ENCODE measurements at regions not wholly inside any gene's neighbourhood (a gene's known extent, or its start where the extent isn't known, plus 50 kb on each side); places are given as distances from the start of the nearest gene placed in this dataset.

DNA sequence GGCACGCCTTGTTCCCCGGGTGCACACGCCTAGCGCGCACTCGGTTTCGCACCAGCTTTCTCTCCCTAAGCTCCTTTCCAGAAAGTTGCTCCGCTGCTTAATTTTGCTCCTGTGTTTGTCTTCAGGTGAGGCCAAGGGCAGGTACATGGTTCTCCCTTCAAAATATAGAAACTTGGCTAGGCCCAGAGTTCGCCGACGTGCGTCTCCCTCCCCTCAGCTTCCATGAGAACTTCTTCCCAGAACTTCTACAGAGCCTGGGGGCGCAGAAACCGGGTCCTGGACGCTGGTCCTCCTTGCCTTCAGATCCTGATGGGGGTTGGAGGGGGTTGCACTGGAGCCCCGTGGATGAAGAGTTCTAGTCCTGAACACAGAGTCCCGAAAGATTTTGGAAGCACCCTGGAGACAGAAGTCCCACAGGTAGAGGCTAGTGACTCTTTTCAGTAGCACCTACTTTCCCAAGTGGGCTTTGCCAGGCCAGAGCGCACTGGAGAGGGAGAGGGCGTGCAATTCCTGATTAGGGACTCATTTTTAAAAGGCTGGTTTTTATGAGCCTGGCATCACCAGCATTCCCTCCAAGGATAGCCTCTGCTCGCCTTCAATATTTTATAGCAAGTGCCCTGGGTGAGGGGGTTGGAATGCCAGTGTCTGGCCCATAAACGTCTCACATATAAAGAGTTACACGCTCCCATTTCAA, 128.4 kb downstream of the TMEM174 start:
- Histone ChIP-seq H3K27ac (no peak overlapping the region), H3K27me3 (peaks cover 88 to 98% (median 91%) of the 10 kb centered on the region in 3 donors), H3K9me3 (no peaks in the 10 kb centered on the region), H3K4me3 (no peak overlapping the region), H3K4me1 (peaks cover 7 to 16% of the 10 kb centered on the region in 2 donors), H3K36me3 (no peaks in the 10 kb centered on the region)
- no peak for ATAC-seq
- no peak for DNase-seq
- intact Hi-C loops (cut with DNase I; ENCODE audit: low total_unique reads) (loop anchor here (10.0 kb wide), 1 partner anchor 87 kb away; no protein-coding TSS in a partner anchor), in situ Hi-C loops (cut with MboI; ENCODE audit: low sequenced_read_pairs in 4 of 4) (no loop called here)
- no peak for TF ChIP-seq POLR2A (IDR thresholded peaks at IDR 0.05)
- TF ChIP-seq, protein P1, sequence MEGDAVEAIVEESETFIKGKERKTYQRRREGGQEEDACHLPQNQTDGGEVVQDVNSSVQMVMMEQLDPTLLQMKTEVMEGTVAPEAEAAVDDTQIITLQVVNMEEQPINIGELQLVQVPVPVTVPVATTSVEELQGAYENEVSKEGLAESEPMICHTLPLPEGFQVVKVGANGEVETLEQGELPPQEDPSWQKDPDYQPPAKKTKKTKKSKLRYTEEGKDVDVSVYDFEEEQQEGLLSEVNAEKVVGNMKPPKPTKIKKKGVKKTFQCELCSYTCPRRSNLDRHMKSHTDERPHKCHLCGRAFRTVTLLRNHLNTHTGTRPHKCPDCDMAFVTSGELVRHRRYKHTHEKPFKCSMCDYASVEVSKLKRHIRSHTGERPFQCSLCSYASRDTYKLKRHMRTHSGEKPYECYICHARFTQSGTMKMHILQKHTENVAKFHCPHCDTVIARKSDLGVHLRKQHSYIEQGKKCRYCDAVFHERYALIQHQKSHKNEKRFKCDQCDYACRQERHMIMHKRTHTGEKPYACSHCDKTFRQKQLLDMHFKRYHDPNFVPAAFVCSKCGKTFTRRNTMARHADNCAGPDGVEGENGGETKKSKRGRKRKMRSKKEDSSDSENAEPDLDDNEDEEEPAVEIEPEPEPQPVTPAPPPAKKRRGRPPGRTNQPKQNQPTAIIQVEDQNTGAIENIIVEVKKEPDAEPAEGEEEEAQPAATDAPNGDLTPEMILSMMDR (IDR thresholded peaks at IDR 0.05 in 4 of 5, conservative IDR thresholded peaks at IDR 0.05 in 1 of 5), result no peak

DNA sequence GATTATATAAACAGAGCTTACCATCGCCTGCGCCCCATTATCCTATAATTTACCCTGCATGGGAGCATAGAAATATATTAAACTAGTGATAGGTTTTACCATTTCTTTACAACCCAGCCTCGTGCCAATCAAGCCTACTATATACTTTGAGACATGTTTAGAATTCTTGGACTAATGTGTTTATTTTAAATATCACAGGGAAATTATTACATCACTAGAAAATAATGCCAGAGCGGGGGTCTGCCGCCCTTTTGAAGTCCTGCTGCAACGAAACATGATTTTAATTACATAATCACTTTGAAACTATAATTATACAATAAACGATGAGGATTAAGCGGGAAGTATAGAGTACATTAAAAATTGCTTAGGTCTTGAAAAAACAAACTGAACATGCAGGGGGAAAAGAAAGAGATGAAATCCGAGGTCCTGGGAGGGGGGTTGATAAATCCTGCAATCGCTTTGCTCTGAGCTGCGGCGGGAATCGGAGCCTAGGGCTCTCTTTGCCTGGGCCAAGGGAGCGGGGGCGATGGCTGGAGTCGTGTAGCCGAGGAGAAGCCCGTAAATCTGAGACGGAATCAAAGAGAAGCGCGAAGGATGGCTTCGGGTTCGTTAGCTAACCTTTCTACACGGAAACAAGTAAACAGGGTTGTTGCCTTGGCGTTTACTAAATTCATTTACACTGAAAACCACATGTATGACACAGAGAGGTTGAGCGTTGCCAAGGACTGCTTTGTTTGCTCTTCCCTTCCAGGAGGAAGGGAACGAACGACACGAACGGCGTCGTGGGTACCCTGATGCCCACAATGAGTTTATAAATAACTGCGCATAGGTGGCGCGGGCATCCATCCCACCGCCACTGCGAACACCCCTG, 127.6 kb downstream of the TMEM174 start:
- TF ChIP-seq, protein P1 (IDR thresholded peaks at IDR 0.05 in 4 of 5, conservative IDR thresholded peaks at IDR 0.05 in 1 of 5), result no peak
- no peak for TF ChIP-seq POLR2A (IDR thresholded peaks at IDR 0.05)
- Histone ChIP-seq H3K27ac (no peak overlapping the region), H3K36me3 (no peaks in the 10 kb centered on the region), H3K27me3 (peaks cover 91 to 94% (median 91%) of the 10 kb centered on the region in 3 donors), H3K4me1 (peaks cover 7 to 16% of the 10 kb centered on the region in 2 donors), H3K4me3 (no peak overlapping the region), H3K9me3 (no peaks in the 10 kb centered on the region)
- in situ Hi-C loops (cut with MboI; ENCODE audit: low sequenced_read_pairs in 4 of 4), result no loop called here
- ATAC-seq, result no peak
- intact Hi-C loops (cut with DNase I; ENCODE audit: low total_unique reads), result loop anchor here (10.0 kb wide), 1 partner anchor 86 kb away; no protein-coding TSS in a partner anchor
- DNase-seq, result no peak

DNA sequence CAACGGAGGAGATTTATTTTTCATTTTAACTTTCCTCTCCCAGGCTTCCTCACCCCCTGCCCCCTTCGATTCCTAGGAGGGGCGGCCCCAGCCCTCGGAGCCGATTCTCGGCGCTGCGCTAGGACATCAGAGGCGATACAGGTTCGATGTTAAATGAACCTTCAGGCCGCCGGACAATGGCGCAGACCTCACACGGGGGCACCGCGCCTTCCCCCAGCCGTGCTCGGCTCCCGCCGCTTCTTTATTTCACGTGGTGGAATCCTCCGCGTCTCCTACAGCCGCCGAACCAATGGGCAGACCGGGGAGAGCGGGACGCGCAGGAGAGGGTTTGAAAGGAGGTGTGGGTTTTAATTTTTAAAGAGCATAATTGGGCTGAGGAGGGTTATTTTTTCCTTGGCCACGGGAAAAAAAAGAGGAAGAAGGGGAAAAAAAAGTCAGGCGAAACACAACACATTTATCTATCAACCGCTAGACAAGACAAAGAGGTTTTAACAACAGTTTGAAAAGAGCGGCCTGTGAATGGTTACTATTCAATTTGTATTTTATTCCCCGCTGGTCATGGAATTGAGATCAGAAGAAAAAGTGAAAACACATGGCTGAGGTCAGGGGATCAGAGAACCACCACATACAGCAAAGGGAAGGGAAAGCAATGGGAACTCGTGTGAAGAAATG, 126.8 kb downstream of the TMEM174 start:
- peak overlapping the region in 1 of 4 donors; percentile 8 for H3K4me3 ChIP-seq
- no peak overlapping the region for H3K27ac ChIP-seq
- TF ChIP-seq POLR2A (IDR thresholded peaks at IDR 0.05), result no peak
- TF ChIP-seq, protein P1 (IDR thresholded peaks at IDR 0.05 in 4 of 5, conservative IDR thresholded peaks at IDR 0.05 in 1 of 5), result no peak
- H3K36me3 ChIP-seq, result no peaks in the 10 kb centered on the region
- ATAC-seq (no peak), DNase-seq (no peak)
- in situ Hi-C loops (cut with MboI; ENCODE audit: low sequenced_read_pairs in 4 of 4), result no loop called here
- H3K4me1 ChIP-seq, result peaks cover 7 to 16% of the 10 kb centered on the region in 2 donors
- peaks cover 87 to 93% (median 88%) of the 10 kb centered on the region in 3 donors for H3K27me3 ChIP-seq
- H3K9me3 ChIP-seq, result no peaks in the 10 kb centered on the region
- intact Hi-C loops (cut with DNase I; ENCODE audit: low total_unique reads), result loop anchor here (10.0 kb wide), 1 partner anchor 85 kb away; no protein-coding TSS in a partner anchor

DNA sequence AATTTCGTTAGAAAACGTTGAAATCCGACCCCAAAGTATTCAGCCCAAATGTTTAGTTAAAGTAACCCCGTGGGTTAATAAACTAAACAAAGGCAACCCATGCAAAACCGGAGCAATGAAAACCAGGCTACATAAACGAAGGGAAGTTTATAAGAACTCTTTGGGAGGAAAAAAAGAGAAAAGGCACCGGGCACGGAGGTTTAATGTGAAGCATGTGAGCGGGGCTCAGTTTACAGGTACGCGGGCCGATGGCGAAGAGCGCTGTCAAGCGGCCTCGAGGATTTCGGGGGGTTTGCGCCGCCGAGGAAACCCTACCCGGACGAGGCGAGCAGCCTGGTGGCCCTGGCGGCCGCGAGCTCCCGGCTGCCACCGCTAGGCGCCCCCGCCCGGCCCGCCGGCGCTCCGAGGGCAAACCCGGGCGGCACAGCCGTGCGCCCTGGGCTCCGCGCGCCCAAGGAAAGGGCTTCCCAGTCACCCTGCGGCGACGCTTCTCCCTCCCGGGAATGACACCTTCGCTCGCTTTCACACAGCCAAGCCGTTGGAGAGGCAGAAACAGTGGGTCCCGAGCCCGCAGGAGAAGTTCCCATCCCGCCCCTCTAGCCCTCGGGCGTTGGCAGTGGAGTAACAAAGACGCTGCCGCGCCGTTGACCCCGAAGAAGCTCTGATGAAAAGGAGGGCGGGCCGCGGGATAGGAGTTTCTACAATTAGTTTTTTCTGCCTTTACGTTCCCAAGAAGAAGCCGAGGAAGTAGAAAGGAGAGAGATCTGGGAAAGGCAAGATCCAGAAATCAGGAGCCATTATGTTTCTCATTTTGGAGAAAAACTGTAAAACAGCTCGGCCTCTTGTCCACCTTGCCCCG, 126.0 kb downstream of the TMEM174 start:
- DNase-seq (no peak), ATAC-seq (no peak)
- H3K4me3 ChIP-seq, result peak overlapping the region in 3 of 4 donors; percentile 8 to 27 (median 19)
- in situ Hi-C loops (cut with MboI; ENCODE audit: low sequenced_read_pairs in 4 of 4), result no loop called here
- H3K27ac ChIP-seq, result no peak overlapping the region
- peaks cover 7 to 16% of the 10 kb centered on the region in 2 donors for H3K4me1 ChIP-seq
- H3K36me3 ChIP-seq, result no peaks in the 10 kb centered on the region
- H3K9me3 ChIP-seq, result no peaks in the 10 kb centered on the region
- peaks cover 79 to 85% (median 80%) of the 10 kb centered on the region in 3 donors for H3K27me3 ChIP-seq
- intact Hi-C loops (cut with DNase I; ENCODE audit: low total_unique reads), result no loop called here
- TF ChIP-seq, protein P1 (IDR thresholded peaks at IDR 0.05 in 4 of 5, conservative IDR thresholded peaks at IDR 0.05 in 1 of 5), result peak in 1 of 5 experiments; percentile 7
- TF ChIP-seq POLR2A (IDR thresholded peaks at IDR 0.05), result no peak

Measured in gastrocnemius medialis (tissue), 4 donors.